Upper lobe of right lung (tissue), 1 donor: ENCODE measurements at regions not wholly inside any gene's neighbourhood (a gene's known extent, or its start where the extent isn't known, plus 50 kb on each side); places are given as distances from the start of the nearest gene placed in this dataset.

Experiments
- ATAC-seq: fragments of 200-7000 bp; cut with Tn5 transposase; one replicate; pipeline ENCODE4 v1.9.1; 2020; ENCODE audit warnings: mild to moderate bottlenecking, moderate library complexity
- DNase-seq: peaks from one replicate; pipeline ENCODE4 v3.0.0-alpha.2; 2020
- H3K27ac ChIP-seq: fragments of 200-600 bp; one replicate; pipeline ENCODE4 v1.8.0; 2022
- H3K27me3 ChIP-seq: fragments of 200-600 bp; one replicate; pipeline ENCODE4 v1.8.0; 2022; ENCODE audit warnings: mild to moderate bottlenecking
- H3K36me3 ChIP-seq: fragments of 200-600 bp; one replicate; pipeline ENCODE4 v1.8.0; 2022
- H3K4me1 ChIP-seq: fragments of 200-600 bp; one replicate; pipeline ENCODE4 v1.8.0; 2022
- H3K4me3 ChIP-seq: fragments of 200-600 bp; one replicate; pipeline ENCODE4 v1.8.0; 2022; ENCODE audit warnings: mild to moderate bottlenecking
- H3K9me3 ChIP-seq: fragments of 200-600 bp; one replicate; pipeline ENCODE4 v1.8.0; 2022
- intact Hi-C: fragments of 100-400 bp; cut with DNase I; formaldehyde crosslinking; loops from one replicate; pipeline ENCODE4 v1.11.0; 2022
- TF ChIP-seq, protein P1 (sequence below): fragments of 200-600 bp; IDR thresholded peaks from one replicate; pipeline ENCODE4 v1.8.0; 2022; ENCODE audit warnings: antibody characterized with exemption
- donor health status: DM: no; HTN: yes; CAD: no; lungs with severe emphysema.

GRCh38 chr5:124421584-124421983, 324.9 kb downstream of the ZNF608 start:
- DNase-seq (no peak), ATAC-seq (no peak)
- H3K4me3 ChIP-seq, result no peak overlapping the region
- no peaks in the 10 kb centered on the region for H3K27me3 ChIP-seq
- no peaks in the 10 kb centered on the region for H3K4me1 ChIP-seq
- intact Hi-C loops, result no loop called here
- H3K9me3 ChIP-seq, result no peaks in the 10 kb centered on the region
- H3K27ac ChIP-seq, result no peak overlapping the region
- TF ChIP-seq, protein P1, sequence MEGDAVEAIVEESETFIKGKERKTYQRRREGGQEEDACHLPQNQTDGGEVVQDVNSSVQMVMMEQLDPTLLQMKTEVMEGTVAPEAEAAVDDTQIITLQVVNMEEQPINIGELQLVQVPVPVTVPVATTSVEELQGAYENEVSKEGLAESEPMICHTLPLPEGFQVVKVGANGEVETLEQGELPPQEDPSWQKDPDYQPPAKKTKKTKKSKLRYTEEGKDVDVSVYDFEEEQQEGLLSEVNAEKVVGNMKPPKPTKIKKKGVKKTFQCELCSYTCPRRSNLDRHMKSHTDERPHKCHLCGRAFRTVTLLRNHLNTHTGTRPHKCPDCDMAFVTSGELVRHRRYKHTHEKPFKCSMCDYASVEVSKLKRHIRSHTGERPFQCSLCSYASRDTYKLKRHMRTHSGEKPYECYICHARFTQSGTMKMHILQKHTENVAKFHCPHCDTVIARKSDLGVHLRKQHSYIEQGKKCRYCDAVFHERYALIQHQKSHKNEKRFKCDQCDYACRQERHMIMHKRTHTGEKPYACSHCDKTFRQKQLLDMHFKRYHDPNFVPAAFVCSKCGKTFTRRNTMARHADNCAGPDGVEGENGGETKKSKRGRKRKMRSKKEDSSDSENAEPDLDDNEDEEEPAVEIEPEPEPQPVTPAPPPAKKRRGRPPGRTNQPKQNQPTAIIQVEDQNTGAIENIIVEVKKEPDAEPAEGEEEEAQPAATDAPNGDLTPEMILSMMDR, result no peak
- H3K36me3 ChIP-seq, result no peaks in the 10 kb centered on the region

GRCh38 chr5:124420952-124421351, 325.5 kb downstream of the ZNF608 start:
- no peaks in the 10 kb centered on the region for H3K27me3 ChIP-seq
- no peak for ATAC-seq
- no peaks in the 10 kb centered on the region for H3K36me3 ChIP-seq
- no peaks in the 10 kb centered on the region for H3K4me1 ChIP-seq
- TF ChIP-seq, protein P1, result no peak
- DNase-seq, result no peak
- intact Hi-C loops, result no loop called here
- H3K9me3 ChIP-seq, result no peaks in the 10 kb centered on the region
- H3K4me3 ChIP-seq, result no peak overlapping the region
- no peak overlapping the region for H3K27ac ChIP-seq

GRCh38 chr5:124419531-124419930, 326.9 kb downstream of the ZNF608 start:
- no peak for ATAC-seq
- intact Hi-C loops, result no loop called here
- H3K4me3 ChIP-seq, result no peak overlapping the region
- H3K27me3 ChIP-seq, result no peaks in the 10 kb centered on the region
- H3K4me1 ChIP-seq, result no peaks in the 10 kb centered on the region
- no peak overlapping the region for H3K27ac ChIP-seq
- TF ChIP-seq, protein P1, result no peak
- no peaks in the 10 kb centered on the region for H3K36me3 ChIP-seq
- DNase-seq, result no peak
- no peaks in the 10 kb centered on the region for H3K9me3 ChIP-seq

DNA sequence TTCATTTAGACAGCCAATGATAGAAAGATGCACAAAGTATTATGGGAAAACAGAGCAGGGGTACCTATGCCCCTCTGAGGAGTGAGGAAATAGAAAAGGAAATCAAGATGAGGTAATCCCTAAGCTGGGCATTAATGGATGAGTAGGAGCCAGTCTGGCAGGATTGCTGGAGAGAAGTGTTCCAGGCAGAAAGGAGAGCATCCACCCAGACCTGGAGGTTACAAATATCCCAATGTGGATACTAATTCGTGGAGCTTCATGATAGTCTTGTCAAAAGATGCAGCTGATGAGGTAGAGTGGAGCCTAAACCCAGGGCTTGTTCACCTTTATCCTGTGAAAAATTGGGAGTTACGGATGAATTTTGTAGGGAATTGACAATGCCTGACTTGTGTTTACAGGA, 328.0 kb downstream of the ZNF608 start:
- intact Hi-C loops, result no loop called here
- H3K9me3 ChIP-seq, result no peaks in the 10 kb centered on the region
- no peak overlapping the region for H3K27ac ChIP-seq
- no peaks in the 10 kb centered on the region for H3K36me3 ChIP-seq
- DNase-seq (no peak), ATAC-seq (no peak)
- TF ChIP-seq, protein P1, result no peak
- no peak overlapping the region for H3K4me3 ChIP-seq
- no peaks in the 10 kb centered on the region for H3K27me3 ChIP-seq
- H3K4me1 ChIP-seq, result no peaks in the 10 kb centered on the region

- Histone ChIP-seq H3K9me3 (no peaks in the 10 kb centered on the region), H3K4me1 (no peaks in the 10 kb centered on the region), H3K4me3 (no peak overlapping the region), H3K36me3 (no peaks in the 10 kb centered on the region), H3K27me3 (no peaks in the 10 kb centered on the region), H3K27ac (no peak overlapping the region)
- ATAC-seq, result no peak
- intact Hi-C loops, result no loop called here
- no peak for DNase-seq
- TF ChIP-seq, protein P1, result no peak
Measured at GRCh38 chr5:124417196-124417595, 329.2 kb downstream of the ZNF608 start.

DNA sequence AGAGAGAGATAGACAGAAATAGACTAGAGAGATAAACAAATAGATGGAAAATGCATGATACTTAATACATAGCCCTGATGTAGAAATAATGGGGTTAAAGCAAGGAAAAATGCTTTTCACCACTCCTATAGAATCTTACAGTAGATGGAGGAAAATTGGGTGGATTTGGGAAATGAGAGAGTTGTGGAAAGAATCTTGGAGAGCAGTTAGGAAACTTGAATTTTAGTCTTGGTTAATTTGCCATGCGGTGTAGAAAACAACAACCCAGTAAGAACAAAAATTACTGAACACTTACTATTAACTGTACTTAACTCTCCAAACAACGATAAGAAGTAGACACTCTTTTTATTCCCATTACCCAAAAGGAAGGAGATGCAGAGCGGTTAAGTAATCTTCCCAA, 329.8 kb downstream of the ZNF608 start:
- H3K9me3 ChIP-seq, result no peaks in the 10 kb centered on the region
- ATAC-seq, result no peak
- H3K27me3 ChIP-seq, result no peaks in the 10 kb centered on the region
- intact Hi-C loops, result no loop called here
- TF ChIP-seq, protein P1, result no peak
- H3K4me1 ChIP-seq, result no peaks in the 10 kb centered on the region
- no peak overlapping the region for H3K4me3 ChIP-seq
- H3K27ac ChIP-seq, result no peak overlapping the region
- no peak for DNase-seq
- no peaks in the 10 kb centered on the region for H3K36me3 ChIP-seq
